Activated CD8-positive, alpha-beta T cell treated with anti-CD3 and anti-CD28 coated beads for 36 hours (primary cell): ENCODE measurements at regions not wholly inside any gene's neighbourhood (a gene's known extent, or its start where the extent isn't known, plus 50 kb on each side); places are given as distances from the start of the nearest gene placed in this dataset.

Source experiments
- ATAC-seq: fragments of 200-7000 bp; cut with Tn5 transposase; one replicate; pipeline ENCODE4 v1.10.0; 2021; ENCODE audit warnings: mild to moderate bottlenecking, moderate library complexity
- CTCF ChIA-PET: fragments of 350-600 bp; sonication (Branson Sonifier 250); formaldehyde crosslinking; loops from one replicate; lab custom pipeline; 2021; ENCODE audit warnings: antibody characterized with exemption; lab: Charles Lee
- POLR2A ChIA-PET: fragments of 350-600 bp; sonication (Branson Sonifier 250); formaldehyde crosslinking; loops from one replicate; lab custom pipeline; 2021; ENCODE audit warnings: antibody characterized with exemption; lab: Charles Lee
- DNase-seq: peaks from one replicate; pipeline ENCODE4 v3.0.0-alpha.2; 2020
- H3K27ac Mint-ChIP-seq: one replicate; pipeline ENCODE4 v1.8.0; 2021; ENCODE audit warnings: mild to moderate bottlenecking, mixed read lengths
- H3K27me3 Mint-ChIP-seq: one replicate; pipeline ENCODE4 v1.8.0; 2021; ENCODE audit warnings: mixed read lengths
- H3K36me3 Mint-ChIP-seq: one replicate; pipeline ENCODE4 v1.8.0; 2021; ENCODE audit warnings: low read depth, mixed read lengths
- H3K4me1 Mint-ChIP-seq: one replicate; pipeline ENCODE4 v1.8.0; 2021; ENCODE audit warnings: low read depth, mixed read lengths
- H3K4me3 Mint-ChIP-seq: one replicate; pipeline ENCODE4 v1.8.0; 2021; ENCODE audit warnings: mild to moderate bottlenecking, moderate library complexity, mixed read lengths
- H3K9me3 Mint-ChIP-seq: one replicate; pipeline ENCODE4 v1.8.0; 2021; ENCODE audit warnings: mixed read lengths
- CTCF ChIP-seq: fragments of 200-600 bp; IDR thresholded peaks from one replicate; pipeline ENCODE4 v1.8.0; 2022; ENCODE audit warnings: antibody characterized with exemption, mild to moderate bottlenecking
- intact Hi-C: fragments of 100-400 bp; cut with micrococcal nuclease; formaldehyde crosslinking; loops from one replicate; pipeline ENCODE4 v1.10.0; 2022

GRCh38 chr5:69043655-69043996 lies 50.2 kb upstream of the SLC30A5 start:
- DNase-seq (no peak), ATAC-seq (no peak)
- ChIA-PET POLR2A (interaction anchor here (0.8 kb wide), 1 partner anchor 49 kb away, joined by 4 read pairs; no protein-coding TSS in a partner anchor), CTCF (interaction anchor here (0.9 to 2.1 kb wide), 16 partner anchors 10 to 328 kb away, joined by 3 to 16 read pairs (median 5); partner anchors contain the start of genes CDK7 and SLC30A5)
- Mint-ChIP-seq H3K27me3 (no peaks in the 10 kb centered on the region), H3K36me3 (no peaks in the 10 kb centered on the region), H3K4me3 (no peak overlapping the region), H3K27ac (peak overlapping the region; percentile 96), H3K4me1 (peaks cover 14% of the 10 kb centered on the region), H3K9me3 (no peaks in the 10 kb centered on the region)
- no peak for TF ChIP-seq CTCF
- intact Hi-C loops = loop anchor here (1.0 to 5.0 kb wide), 3 partner anchors 50 to 325 kb away; partner anchors contain the start of genes AK6, CCDC125, RAD17 and TAF9
